ENCODE measurements at regions not wholly inside any gene's neighbourhood (a gene's known extent, or its start where the extent isn't known, plus 50 kb on each side); places are given as distances from the start of the nearest gene placed in this dataset.

DNA sequence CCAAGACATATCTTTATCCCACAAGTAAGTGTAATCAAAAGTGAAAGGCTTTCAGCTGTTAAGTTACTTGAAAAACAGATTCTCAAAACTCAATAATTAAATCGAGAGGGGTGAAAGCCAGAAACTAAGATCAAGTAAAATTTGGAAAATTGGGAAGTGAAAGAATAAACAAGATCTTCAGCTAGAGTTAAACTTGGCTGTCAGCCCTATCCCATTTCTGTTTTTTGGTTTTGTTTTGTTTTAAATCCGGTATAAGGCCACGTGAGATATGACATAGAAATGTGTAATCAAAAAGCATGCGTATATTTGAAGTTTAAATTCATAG lies 856.8 kb downstream of the STIM2 start:
- TF ChIP-seq EZH2 (IDR thresholded peaks at IDR 0.05; ENCODE audit: insufficient read depth, poor library complexity, severe bottlenecking) (no peak), EZH2phosphoT487 (IDR thresholded peaks at IDR 0.05; ENCODE audit: insufficient read depth, low read depth) (no peak)
